ENCODE measurements at regions not wholly inside any gene's neighbourhood (a gene's known extent, or its start where the extent isn't known, plus 50 kb on each side); places are given as distances from the start of the nearest gene placed in this dataset.
A peak's percentile ranks its signal among the peaks of the same experiment; 100 is the strongest.

DNA sequence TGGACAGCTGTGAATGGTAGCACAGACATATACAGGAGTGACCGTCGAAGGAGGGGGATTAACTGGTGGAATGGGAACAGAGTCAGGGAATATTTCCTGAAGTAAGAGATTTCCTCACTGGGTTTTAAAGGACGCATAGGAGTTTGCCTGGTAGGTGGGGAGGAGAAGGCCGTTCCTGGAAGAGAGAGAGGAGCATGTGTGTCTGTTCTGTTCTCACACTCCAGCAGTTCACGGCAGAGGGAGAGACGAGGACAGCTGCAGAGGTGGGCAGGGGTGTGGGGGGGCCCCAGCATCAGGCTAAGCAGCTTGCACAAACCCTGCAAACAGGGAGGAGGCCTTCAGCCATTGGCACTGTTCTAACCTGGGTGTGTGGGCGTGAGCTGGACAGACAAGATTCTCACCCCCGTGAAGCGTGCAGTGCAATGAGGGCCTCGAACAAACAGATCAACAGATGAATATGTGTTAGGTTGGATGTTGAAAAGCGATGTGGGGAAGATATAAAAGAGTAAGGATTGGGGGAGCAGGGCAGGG, 85.3 kb upstream of the GSE1 start:
- no peak for DNase-seq (ENCODE audit: low read depth)
- FAIRE-seq: no peak
- Histone ChIP-seq H3K36me3 (ENCODE audit: control insufficient read depth, insufficient read depth, low read length) (no peaks in the 10 kb centered on the region), H3K4me3 (ENCODE audit: low read depth, low read length) (no peak overlapping the region), H3K27me3 (ENCODE audit: control insufficient read depth, insufficient read depth, low read length) (no peaks in the 10 kb centered on the region)
- TF ChIP-seq CTCF (IDR thresholded peaks at IDR 0.05; ENCODE audit: insufficient read depth, low read length, severe bottlenecking): no peak

- no peak for DNase-seq (ENCODE audit: low read depth)
- TF ChIP-seq CTCF (IDR thresholded peaks at IDR 0.05; ENCODE audit: insufficient read depth, low read length, severe bottlenecking): peak; percentile 63
- Histone ChIP-seq H3K36me3 (ENCODE audit: control insufficient read depth, insufficient read depth, low read length) (no peaks in the 10 kb centered on the region), H3K27me3 (ENCODE audit: control insufficient read depth, insufficient read depth, low read length) (no peaks in the 10 kb centered on the region), H3K4me3 (ENCODE audit: low read depth, low read length) (no peak overlapping the region)
- no peak for FAIRE-seq
These were observed 84.4 kb upstream of the GSE1 start for GRCh38 chr16:85528528-85529387.

DNA sequence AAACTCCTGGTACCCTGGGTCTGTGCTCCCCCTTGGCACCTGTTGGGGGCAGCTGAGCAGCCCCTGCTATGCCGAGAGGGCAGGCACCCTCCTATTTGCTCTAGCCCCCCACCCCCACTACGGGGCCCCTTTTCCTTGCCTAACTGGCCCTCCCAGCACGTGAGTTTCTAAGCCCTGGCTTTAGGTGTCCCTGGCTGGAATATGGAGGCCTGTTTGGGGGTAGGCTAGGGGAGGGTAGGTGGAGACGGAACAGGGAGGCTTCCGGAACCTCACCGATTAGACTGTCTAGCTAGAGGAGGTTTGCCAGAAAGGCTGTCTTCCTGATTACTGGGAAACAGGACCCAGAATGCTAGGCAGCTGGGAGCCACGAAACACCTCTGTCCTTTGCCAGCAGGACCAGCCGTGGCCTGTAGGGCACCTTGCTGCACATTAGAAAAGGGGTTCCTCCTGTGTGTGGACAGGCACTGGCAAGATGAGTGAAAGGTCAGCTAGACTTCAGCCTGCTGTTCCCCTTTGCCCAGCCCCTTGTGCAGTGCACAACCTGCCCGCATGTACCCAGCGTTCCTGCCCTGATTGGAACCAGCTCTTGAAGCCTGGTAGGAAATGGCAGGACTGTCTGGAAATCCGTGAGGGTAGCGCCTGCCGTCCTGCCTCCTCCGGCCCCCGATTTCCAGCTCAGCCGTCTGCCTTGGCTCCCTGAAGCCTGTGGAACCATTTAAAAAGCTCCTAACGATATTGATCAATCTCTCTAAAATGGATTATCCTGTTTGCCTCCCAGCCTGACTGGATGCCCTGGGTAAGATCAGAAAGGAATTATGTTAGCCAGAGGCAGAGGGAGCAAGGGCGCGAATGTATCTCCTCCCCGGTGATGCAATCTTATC, 83.4 kb upstream of the GSE1 start:
- peak; percentile 16 for TF ChIP-seq CTCF (IDR thresholded peaks at IDR 0.05; ENCODE audit: insufficient read depth, low read length, severe bottlenecking)
- no peak for FAIRE-seq
- no peaks in the 10 kb centered on the region for H3K27me3 ChIP-seq (ENCODE audit: control insufficient read depth, insufficient read depth, low read length)

DNA sequence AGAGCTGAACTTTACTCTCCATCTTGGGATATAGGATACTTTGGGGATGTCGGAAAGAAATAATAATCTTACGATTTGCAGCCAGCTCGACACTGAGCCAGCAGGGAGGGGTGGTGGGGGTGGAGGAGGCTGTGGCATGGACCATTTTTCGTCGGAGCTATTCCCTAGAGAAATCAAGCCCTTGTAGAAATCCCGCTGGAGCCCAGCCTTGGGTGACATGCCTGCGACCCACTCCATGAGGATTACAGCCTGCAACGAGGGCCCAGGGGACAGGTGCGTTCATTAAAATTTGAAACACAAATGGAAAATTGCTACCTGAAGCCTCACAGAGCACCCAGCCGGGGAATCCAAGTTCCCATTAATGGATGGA, 82.8 kb upstream of the GSE1 start:
- Histone ChIP-seq H3K4me3 (ENCODE audit: low read depth, low read length) (no peak overlapping the region), H3K27me3 (ENCODE audit: control insufficient read depth, insufficient read depth, low read length) (no peaks in the 10 kb centered on the region), H3K36me3 (ENCODE audit: control insufficient read depth, insufficient read depth, low read length) (no peaks in the 10 kb centered on the region)
- no peak for TF ChIP-seq CTCF (IDR thresholded peaks at IDR 0.05; ENCODE audit: insufficient read depth, low read length, severe bottlenecking)
- FAIRE-seq (no peak), DNase-seq (ENCODE audit: low read depth) (no peak)

More for the DNA sequence above, 83.4 kb upstream of the GSE1 start:
- no peak for DNase-seq (ENCODE audit: low read depth)
- Histone ChIP-seq H3K4me3 (ENCODE audit: low read depth, low read length) (no peak overlapping the region), H3K36me3 (ENCODE audit: control insufficient read depth, insufficient read depth, low read length) (no peaks in the 10 kb centered on the region)

DNA sequence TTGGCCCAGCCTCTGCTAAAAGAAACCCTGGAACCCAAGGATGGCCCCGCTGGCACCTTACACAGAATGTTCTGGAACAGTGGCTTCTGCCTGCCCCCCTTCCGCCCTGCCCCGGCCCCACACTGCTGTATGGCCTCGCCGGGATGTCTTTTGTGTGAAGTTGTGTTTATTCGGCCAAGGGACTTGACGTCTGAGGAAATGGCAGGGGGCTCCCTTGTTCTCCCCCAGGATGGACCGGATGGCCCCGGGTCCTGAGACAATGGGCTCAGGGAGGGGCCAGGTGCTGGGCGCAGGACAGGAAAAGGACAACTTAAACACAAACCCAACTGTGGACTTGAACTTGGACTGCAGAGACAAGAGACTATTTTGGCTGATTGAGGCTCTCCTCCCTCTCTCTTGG, 81.6 kb upstream of the GSE1 start:
- no peak for DNase-seq (ENCODE audit: low read depth)
- no peak for TF ChIP-seq CTCF (IDR thresholded peaks at IDR 0.05; ENCODE audit: insufficient read depth, low read length, severe bottlenecking)
- H3K27me3 ChIP-seq (ENCODE audit: control insufficient read depth, insufficient read depth, low read length): no peaks in the 10 kb centered on the region
- no peaks in the 10 kb centered on the region for H3K36me3 ChIP-seq (ENCODE audit: control insufficient read depth, insufficient read depth, low read length)
- no peak overlapping the region for H3K4me3 ChIP-seq (ENCODE audit: low read depth, low read length)
- FAIRE-seq: no peak

Measured in bronchial epithelial cell (primary cell).